GM10248 (cell line): ENCODE measurements at regions not wholly inside any gene's neighbourhood (a gene's known extent, or its start where the extent isn't known, plus 50 kb on each side); places are given as distances from the start of the nearest gene placed in this dataset.

ENCODE experiments used
- CTCF ChIA-PET: fragments of 300-600 bp; sonication (Branson Sonifier 250); formaldehyde crosslinking; extraction: SDS; loops from one replicate; lab custom pipeline; 2021; ENCODE audit warnings: antibody characterized with exemption; lab: Yijun Ruan, JAX
- POLR2A ChIA-PET: fragments of 350-650 bp; sonication (Branson Sonifier 250); formaldehyde crosslinking; extraction: SDS; loops from one replicate; lab custom pipeline; 2020; ENCODE audit warnings: antibody characterized with exemption; lab: Yijun Ruan, JAX
- DNase-seq: peaks from one replicate; pipeline ENCODE4 v3.0.0; 2012; ENCODE audit errors: extremely low spot score
- CTCF ChIP-seq: IDR thresholded peaks from 2 replicates; pipeline ENCODE4 v1.5.1; 2012; ENCODE audit warnings: mild to moderate bottlenecking, low read depth; ENCODE audit errors: extremely low read depth, missing control alignments, control extremely low read depth

GRCh38 chr2:128388499-128388941, 69.9 kb upstream of the HS6ST1 start:
- ChIA-PET CTCF (interaction anchor here (1.1 kb wide), 1 partner anchor 17 kb away, joined by 3 read pairs; no protein-coding TSS in a partner anchor), POLR2A (no interaction called here)
- TF ChIP-seq CTCF = no peak
- no peak for DNase-seq

DNA sequence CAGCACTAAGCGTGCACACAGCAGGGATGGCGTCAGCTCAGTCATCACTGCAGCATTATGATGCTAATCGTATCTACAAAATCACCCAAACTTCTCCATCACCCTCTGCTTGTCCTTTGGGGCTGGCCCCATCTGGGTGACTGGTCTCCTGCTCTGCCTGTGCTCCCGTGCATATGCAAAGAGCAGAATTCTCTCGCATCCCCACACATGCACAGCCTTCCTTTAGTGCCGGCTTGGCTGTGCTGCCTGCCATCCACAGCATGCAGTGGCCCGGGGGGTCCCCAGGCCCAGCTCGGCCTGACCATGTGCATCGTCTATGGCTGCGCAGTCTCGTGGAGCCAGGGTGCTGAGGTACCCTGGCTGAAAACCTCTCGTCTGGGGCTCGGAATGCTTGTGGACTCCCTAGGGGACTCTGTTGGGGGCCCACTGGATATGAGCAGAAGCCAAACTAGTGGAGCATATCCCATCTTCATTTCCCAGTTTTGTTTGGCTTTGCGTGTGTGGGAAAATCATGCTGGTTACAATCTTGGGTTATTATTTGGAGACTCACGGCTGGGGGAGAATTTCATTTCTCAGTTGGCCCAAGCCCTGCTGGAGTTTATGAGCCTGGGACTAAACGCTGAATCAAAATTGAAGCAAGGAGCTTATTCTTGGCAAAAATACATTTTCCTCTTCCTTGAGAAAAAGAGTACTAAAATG, 70.9 kb upstream of the HS6ST1 start:
- DNase-seq = no peak
- TF ChIP-seq CTCF = no peak
- ChIA-PET CTCF (no interaction called here), POLR2A (no interaction called here)

DNA sequence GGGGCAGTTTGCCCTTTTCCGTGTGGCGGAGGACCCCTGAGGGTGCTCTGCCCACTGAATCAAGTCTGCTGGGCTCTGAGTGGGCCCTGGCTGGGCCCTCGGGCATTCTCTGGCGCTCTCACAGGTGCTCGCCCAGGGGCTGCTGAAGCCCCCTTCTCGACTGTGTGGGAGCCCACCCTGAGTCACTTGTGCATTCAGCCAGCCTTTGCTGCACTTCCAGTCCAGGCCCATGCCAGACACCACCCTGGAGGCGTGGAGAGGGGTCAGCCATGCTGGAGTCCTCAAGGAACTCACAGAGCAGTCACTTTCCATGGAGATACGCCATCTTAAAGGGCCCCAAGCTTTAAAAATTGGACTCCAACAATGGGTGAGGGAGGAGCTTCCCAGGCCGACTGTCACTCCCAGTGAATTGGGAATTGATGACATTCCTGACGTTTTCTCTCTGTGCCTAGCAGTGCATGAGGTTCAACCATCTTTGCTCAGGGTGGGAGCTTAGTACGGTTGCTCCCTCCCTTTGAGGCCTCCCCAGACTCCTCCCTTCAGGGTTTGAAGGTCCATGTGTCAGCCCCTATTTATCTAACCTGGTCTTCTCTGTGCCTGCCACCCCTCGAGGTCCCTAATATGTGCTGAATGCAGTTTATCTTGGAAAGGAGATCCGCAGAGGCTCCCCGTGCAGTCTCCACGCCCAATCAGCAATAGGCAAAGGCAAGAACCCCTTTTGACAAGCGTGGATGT, 71.8 kb upstream of the HS6ST1 start:
- DNase-seq = no peak
- CTCF ChIA-PET = interaction anchor here (0.7 kb wide), 1 partner anchor 9 kb away, joined by 3 read pairs; no protein-coding TSS in a partner anchor
- TF ChIP-seq CTCF = no peak
- POLR2A ChIA-PET = no interaction called here

GRCh38 chr2:128390991-128391630, 72.4 kb upstream of the HS6ST1 start:
- no peak for TF ChIP-seq CTCF
- ChIA-PET POLR2A (no interaction called here), CTCF (interaction anchor here (0.7 kb wide), 1 partner anchor 9 kb away, joined by 3 read pairs; no protein-coding TSS in a partner anchor)
- no peak for DNase-seq

GRCh38 chr2:128391679-128392078, 73.0 kb upstream of the HS6ST1 start:
- ChIA-PET CTCF (no interaction called here), POLR2A (no interaction called here)
- TF ChIP-seq CTCF = no peak
- DNase-seq = no peak

GRCh38 chr2:128392207-128392606, 73.5 kb upstream of the HS6ST1 start:
- no peak for DNase-seq
- ChIA-PET CTCF (no interaction called here), POLR2A (no interaction called here)
- no peak for TF ChIP-seq CTCF
